ENCODE measurements at regions not wholly inside any gene's neighbourhood (a gene's known extent, or its start where the extent isn't known, plus 50 kb on each side); places are given as distances from the start of the nearest gene placed in this dataset.

- TF ChIP-seq E2F6 (IDR thresholded peaks at IDR 0.05) (no peak), RNF2 (IDR thresholded peaks at IDR 0.05; ENCODE audit: borderline replicate concordance, low read depth, low read length, missing control alignments, poor library complexity, severe bottlenecking) (no peak), CHD1 (IDR thresholded peaks at IDR 0.05; ENCODE audit: low read depth, low read length) (no peak), RFX5 (IDR thresholded peaks at IDR 0.05; ENCODE audit: borderline replicate concordance, low read depth, low read length) (no peak), GABPA (IDR thresholded peaks at IDR 0.05; ENCODE audit: borderline replicate concordance, insufficient read depth, low read length) (no peak), KDM5A (IDR thresholded peaks at IDR 0.05; ENCODE audit: low read length) (no peak), EZH2 (IDR thresholded peaks at IDR 0.05; ENCODE audit: low read depth, low read length, severe bottlenecking) (no peak)
These were observed 107.1 kb upstream of the WDR11 start (continued) for GRCh38 chr10:120744040-120744439.

Data from H1 (cell line).